AG04449 (cell line): ENCODE measurements at regions not wholly inside any gene's neighbourhood (a gene's known extent, or its start where the extent isn't known, plus 50 kb on each side); places are given as distances from the start of the nearest gene placed in this dataset.

ENCODE experiments used
- CTCF ChIA-PET: fragments of 350-600 bp; formaldehyde crosslinking; extraction: SDS; loops from one replicate; lab custom pipeline; 2021; ENCODE audit warnings: antibody characterized with exemption; lab: Yijun Ruan, JAX
- POLR2A ChIA-PET: fragments of 400-600, 350-600 bp; formaldehyde crosslinking; extraction: SDS; loops from one replicate; lab custom pipeline; 2020; ENCODE audit warnings: antibody characterized with exemption, inconsistent platforms; lab: Yijun Ruan, JAX
- DNase-seq: peaks from one replicate; pipeline ENCODE4 v3.0.0-alpha.2; 2010; ENCODE audit warnings: low read depth, low spot score
- H3K4me3 ChIP-seq: 2 replicates; pipeline ENCODE4 v1.5.1; 2011; ENCODE audit warnings: low read depth, mild to moderate bottlenecking, control low read depth, low read length
- CTCF ChIP-seq: IDR thresholded peaks from one replicate; pipeline ENCODE4 v1.5.1; 2011; ENCODE audit warnings: mild to moderate bottlenecking, moderate library complexity, low read length, control low read depth, inconsistent platforms; ENCODE audit not compliant: insufficient read depth; ENCODE audit errors: missing control alignments

- CTCF ChIA-PET: no interaction called here
- POLR2A ChIA-PET: no interaction called here
- TF ChIP-seq CTCF: no peak
- no peak overlapping the region for H3K4me3 ChIP-seq
- DNase-seq: no peak
Measured at GRCh38 chrX:140389331-140389730, 115.5 kb downstream of the SOX3 start.

DNA sequence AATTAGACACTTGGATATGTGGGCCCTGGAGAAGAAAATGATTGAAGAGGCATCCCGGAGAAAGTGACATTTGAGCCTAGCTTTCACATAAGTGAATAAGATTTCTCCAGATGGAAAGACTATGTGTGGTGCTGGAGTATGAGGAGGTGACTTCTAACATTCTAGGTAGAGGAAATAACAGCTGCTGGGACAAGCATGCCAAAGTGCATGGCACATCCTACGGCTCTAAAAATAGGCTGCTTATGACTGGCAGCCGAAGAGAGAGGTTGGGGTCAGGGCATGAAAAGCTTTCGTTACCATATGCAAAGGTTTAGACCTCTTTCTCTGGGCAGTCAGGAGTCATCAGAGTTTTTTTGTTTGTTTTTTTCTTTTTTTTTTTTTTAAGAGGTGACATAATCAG lies 142.0 kb downstream of the SOX3 start:
- no peak for DNase-seq
- TF ChIP-seq CTCF: no peak
- CTCF ChIA-PET: no interaction called here
- H3K4me3 ChIP-seq: no peak overlapping the region
- POLR2A ChIA-PET: no interaction called here

DNA sequence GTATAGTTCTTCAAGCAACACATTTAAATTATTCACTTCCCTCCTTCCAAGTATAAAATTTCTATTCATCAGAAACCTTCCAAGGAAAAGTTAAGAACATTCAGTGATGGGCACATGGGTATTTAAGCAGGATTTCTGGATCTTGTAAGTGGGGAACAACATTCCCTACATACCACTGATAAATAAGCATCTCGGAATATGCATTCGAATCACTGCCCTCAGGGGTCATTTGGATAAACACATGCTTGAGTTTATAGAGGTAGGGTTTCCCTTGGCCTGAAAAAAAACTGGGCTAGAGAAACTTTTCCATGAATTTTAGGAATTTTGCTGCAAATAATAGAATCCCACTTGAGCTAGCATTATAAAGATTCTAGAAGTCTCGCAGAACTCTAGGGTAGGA lies 143.9 kb downstream of the SOX3 start:
- DNase-seq: no peak
- CTCF ChIA-PET: no interaction called here
- no peak overlapping the region for H3K4me3 ChIP-seq
- TF ChIP-seq CTCF: no peak
- POLR2A ChIA-PET: no interaction called here

- no peak for TF ChIP-seq CTCF
- no peak overlapping the region for H3K4me3 ChIP-seq
- DNase-seq: no peak
- CTCF ChIA-PET: no interaction called here
- POLR2A ChIA-PET: no interaction called here
Measured at GRCh38 chrX:140360284-140360683, 144.6 kb downstream of the SOX3 start.

DNA sequence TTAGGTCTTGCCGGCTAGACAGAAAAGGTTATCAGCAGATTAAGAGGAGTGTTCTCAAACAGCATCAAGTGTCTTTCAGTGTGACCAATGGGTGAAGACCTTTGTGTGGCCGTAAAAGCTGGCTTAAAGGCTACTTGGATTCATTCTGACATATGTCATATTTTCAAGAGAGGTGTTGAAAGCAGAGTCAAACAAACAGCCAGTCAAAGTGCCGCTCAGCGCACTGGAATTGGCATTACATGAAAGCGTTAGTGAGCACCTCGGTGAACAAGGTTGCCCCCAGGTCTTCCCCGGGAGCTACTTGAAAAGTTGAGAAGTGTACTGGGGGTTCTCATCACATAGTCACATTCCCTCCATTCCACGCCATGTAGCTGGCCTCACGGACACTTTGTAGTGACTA lies 148.9 kb downstream of the SOX3 start:
- CTCF ChIA-PET: no interaction called here
- no peak overlapping the region for H3K4me3 ChIP-seq
- TF ChIP-seq CTCF: no peak
- POLR2A ChIA-PET: no interaction called here
- no peak for DNase-seq

GRCh38 chrX:140355429-140355828 lies 149.4 kb downstream of the SOX3 start:
- CTCF ChIA-PET: no interaction called here
- TF ChIP-seq CTCF: no peak
- no peak overlapping the region for H3K4me3 ChIP-seq
- POLR2A ChIA-PET: no interaction called here
- no peak for DNase-seq
